ENCODE measurements at regions not wholly inside any gene's neighbourhood (a gene's known extent, or its start where the extent isn't known, plus 50 kb on each side); places are given as distances from the start of the nearest gene placed in this dataset.

- intact Hi-C loops (cut with micrococcal nuclease): no loop called here
- H3K27ac Mint-ChIP-seq: peak overlapping the region; percentile 82
Measured at GRCh38 chr12:114769634-114770033, 85.7 kb upstream of the TBX3 start.

DNA sequence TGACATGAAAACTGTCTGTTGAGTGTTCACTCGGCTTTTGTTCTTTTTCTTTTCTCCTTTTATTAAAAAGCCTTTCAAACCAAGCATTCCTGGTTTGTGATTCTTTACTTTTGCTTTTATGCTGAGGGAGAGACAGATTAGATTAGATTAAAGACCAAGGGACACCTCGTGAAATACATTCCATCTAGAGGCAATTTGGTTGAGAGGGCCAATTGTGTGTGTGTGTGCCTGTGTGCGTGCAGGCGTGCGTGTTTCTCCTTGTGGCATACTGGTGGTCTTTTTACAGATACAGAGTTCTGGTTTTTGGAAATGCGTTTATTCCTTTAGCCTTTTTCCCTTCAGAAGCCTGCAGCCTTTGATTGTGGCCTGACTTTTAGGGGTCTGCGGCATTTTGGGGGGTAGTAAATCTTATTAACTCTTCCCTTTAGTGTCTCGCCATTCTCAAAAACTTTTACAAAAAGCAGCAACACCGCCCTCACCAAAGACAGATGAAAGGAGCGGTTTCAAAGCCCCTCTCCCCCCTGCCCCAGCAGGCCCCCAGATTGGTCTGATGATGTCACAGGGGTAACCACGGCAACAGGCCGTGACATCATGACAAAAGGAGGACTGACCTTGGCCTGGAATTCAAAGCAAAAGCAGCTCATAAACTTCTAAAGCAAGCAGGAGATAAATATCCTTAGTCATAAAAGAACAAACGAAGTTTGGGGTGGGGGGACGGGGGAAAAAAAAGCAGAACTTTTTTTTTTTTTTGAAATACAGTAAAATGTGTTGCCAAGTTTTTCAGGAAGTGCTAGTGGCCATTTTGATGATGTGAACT is 84.1 kb upstream of the TBX3 start:
- Mint-ChIP-seq H3K9me3 (no peaks in the 10 kb centered on the region), H3K27me3 (peaks cover 2% of the 10 kb centered on the region), H3K4me1 (ENCODE audit: low read depth) (peaks cover 14% of the 10 kb centered on the region), H3K4me3 (no peak overlapping the region), H3K36me3 (ENCODE audit: low read depth) (no peaks in the 10 kb centered on the region), H3K27ac (peak overlapping the region; percentile 82)
- intact Hi-C loops (cut with micrococcal nuclease): no loop called here

More at GRCh38 chr12:114769634-114770033, 85.7 kb upstream of the TBX3 start:
- H3K36me3 Mint-ChIP-seq (ENCODE audit: low read depth): no peaks in the 10 kb centered on the region
- no peak overlapping the region for H3K4me3 Mint-ChIP-seq
- peaks cover 13% of the 10 kb centered on the region for H3K4me1 Mint-ChIP-seq (ENCODE audit: low read depth)
- no peaks in the 10 kb centered on the region for H3K9me3 Mint-ChIP-seq
- H3K27me3 Mint-ChIP-seq: peaks cover 5% of the 10 kb centered on the region

- Mint-ChIP-seq H3K27ac (no peak overlapping the region), H3K27me3 (peaks cover 2% of the 10 kb centered on the region), H3K4me3 (no peak overlapping the region), H3K36me3 (ENCODE audit: low read depth) (no peaks in the 10 kb centered on the region), H3K4me1 (ENCODE audit: low read depth) (peaks cover 23% of the 10 kb centered on the region), H3K9me3 (no peaks in the 10 kb centered on the region)
- intact Hi-C loops (cut with micrococcal nuclease): no loop called here
Measured at GRCh38 chr12:114767084-114767760, 83.2 kb upstream of the TBX3 start.

DNA sequence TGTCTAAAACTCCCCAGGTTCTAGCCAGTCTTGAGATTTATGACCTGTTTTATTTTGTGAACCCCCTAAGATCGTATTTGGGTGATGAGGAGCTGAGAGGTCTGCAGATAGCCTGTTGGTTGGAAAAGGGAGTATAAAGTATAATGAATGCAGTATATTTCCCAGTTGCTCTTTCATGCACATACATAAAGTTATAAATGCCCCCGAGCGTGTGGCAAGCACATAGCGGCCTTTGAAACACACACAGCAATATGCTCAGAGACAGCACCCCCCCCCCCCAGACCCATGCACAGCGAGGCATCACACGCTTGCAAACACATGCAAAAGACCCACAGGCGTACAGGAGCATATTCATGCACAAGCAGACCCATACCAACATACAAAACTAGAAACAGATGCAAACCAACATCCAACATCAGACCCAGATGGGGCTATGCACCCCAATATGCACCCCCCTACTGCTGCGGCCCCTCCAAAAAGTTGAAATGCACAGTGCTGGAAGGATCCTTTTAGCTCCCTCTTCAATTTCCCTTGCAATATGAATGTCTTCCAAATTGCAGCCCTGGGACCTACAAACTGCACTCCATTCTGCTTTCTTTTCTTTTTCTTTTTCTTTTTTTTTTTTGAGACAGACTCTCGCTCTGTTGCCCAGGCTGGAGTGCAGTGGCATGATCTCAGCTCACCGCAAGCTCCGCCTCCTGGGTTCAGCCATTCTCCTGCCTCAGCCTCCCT is 82.2 kb upstream of the TBX3 start:
- H3K27me3 Mint-ChIP-seq: peaks cover 2% of the 10 kb centered on the region
- H3K27ac Mint-ChIP-seq: no peak overlapping the region
- H3K4me1 Mint-ChIP-seq (ENCODE audit: low read depth): peaks cover 23% of the 10 kb centered on the region
- no peaks in the 10 kb centered on the region for H3K9me3 Mint-ChIP-seq
- H3K36me3 Mint-ChIP-seq (ENCODE audit: low read depth): no peaks in the 10 kb centered on the region
- no peak overlapping the region for H3K4me3 Mint-ChIP-seq
- intact Hi-C loops (cut with micrococcal nuclease): no loop called here

DNA sequence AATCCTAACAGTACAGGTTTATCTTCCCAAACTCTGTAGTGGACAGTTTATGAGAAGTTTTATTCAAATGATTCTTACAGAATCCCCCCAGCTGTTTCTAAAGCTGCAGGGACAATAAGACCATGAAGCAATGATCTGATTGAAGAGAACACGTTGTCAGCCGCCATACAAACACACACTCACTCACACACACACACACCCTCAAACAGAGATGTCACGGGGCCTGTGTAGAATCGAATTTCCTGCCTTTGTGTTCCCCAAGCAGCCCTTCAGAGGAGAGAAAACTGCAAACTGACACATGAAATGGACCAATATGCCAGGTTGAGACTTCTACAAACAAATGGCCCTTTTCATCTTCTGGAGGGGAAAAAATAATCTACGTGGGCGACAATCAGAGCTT is 80.5 kb upstream of the TBX3 start:
- peaks cover 2% of the 10 kb centered on the region for H3K27me3 Mint-ChIP-seq
- H3K27ac Mint-ChIP-seq: no peak overlapping the region
- H3K36me3 Mint-ChIP-seq (ENCODE audit: low read depth): no peaks in the 10 kb centered on the region
- H3K9me3 Mint-ChIP-seq: no peaks in the 10 kb centered on the region
- H3K4me3 Mint-ChIP-seq: no peak overlapping the region
- intact Hi-C loops (cut with micrococcal nuclease): no loop called here
- H3K4me1 Mint-ChIP-seq (ENCODE audit: low read depth): peaks cover 22% of the 10 kb centered on the region

GRCh38 chr12:114762490-114763110 is 78.6 kb upstream of the TBX3 start:
- intact Hi-C loops (cut with micrococcal nuclease): no loop called here
- Mint-ChIP-seq H3K27me3 (peaks cover 2% of the 10 kb centered on the region), H3K4me1 (ENCODE audit: low read depth) (peaks cover 10% of the 10 kb centered on the region), H3K36me3 (ENCODE audit: low read depth) (no peaks in the 10 kb centered on the region), H3K4me3 (no peak overlapping the region), H3K27ac (peak overlapping the region; percentile 60), H3K9me3 (no peaks in the 10 kb centered on the region)

DNA sequence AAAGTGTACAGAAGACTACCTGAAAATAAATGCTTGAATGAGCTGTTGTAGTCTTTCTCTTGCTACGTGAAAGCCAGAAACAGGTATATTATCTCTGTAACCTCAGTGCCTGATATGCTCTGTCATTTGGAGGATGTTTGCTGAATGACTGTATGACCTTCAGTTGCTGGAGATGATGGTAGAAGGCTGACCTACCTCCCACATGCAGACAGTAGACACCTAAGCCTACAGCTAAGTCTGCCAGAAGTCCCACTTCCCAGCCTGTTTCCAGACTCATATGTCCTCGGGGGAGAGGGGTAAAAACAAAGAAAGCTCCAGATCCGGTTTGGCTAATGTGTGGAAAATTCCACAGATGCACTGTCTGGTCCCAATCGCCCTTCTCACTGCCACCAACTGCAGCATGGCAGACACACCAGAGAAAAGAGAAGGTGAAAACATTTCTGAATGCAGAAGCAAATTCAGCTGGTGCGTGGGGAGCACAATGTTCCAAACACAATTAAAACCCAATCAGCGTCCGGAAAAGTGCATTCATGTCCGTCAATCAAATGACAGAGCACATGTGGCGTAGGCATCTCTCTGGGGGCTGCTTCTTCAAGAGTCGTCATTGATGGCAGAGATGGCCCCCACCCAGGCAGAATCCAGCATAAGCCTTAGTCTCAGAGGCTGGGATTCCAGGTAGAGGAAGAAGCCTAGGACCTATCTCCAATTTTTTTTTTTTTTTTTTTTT is 76.3 kb upstream of the TBX3 start:
- Mint-ChIP-seq H3K36me3 (ENCODE audit: low read depth) (no peaks in the 10 kb centered on the region), H3K4me3 (no peak overlapping the region), H3K27me3 (peaks cover 2% of the 10 kb centered on the region), H3K4me1 (ENCODE audit: low read depth) (peaks cover 10% of the 10 kb centered on the region), H3K27ac (no peak overlapping the region), H3K9me3 (no peaks in the 10 kb centered on the region)
- intact Hi-C loops (cut with micrococcal nuclease): no loop called here

GRCh38 chr12:114759635-114760034 is 75.7 kb upstream of the TBX3 start:
- intact Hi-C loops (cut with micrococcal nuclease): no loop called here
- no peaks in the 10 kb centered on the region for H3K9me3 Mint-ChIP-seq
- H3K27me3 Mint-ChIP-seq: peaks cover 2% of the 10 kb centered on the region
- H3K4me3 Mint-ChIP-seq: no peak overlapping the region
- H3K36me3 Mint-ChIP-seq (ENCODE audit: low read depth): no peaks in the 10 kb centered on the region
- H3K4me1 Mint-ChIP-seq (ENCODE audit: low read depth): peaks cover 10% of the 10 kb centered on the region
- no peak overlapping the region for H3K27ac Mint-ChIP-seq

DNA sequence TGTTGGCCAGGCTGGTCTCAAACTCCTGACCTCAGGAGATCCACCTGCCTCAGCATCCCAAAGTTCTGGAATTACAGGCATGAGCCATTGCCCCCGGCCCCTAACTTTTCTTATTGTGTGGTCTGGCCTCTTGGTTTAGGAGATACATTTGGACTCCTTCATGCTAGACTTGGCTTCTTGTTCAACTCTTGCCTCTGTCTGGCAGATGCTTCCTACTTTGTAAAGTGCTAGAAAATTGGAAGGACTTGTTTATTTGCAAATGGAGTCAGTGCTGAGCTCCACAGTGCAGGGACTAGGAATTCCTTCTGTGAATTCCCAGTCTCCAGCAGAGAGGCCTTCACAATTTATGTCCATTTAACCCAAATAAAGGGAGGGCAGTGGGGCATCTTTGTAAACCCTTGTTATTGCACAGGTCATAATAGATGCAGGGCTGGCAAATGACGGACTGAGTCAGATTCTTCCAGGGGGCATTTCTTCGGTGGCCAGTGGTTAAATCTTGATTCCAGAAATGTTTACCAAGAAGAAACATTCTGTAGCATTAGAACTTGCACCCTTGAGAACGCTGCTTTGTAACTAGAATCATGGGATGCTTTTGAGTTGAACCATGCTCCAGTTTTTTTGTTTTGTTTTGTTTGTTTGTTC is 73.8 kb upstream of the TBX3 start:
- Mint-ChIP-seq H3K36me3 (ENCODE audit: low read depth) (no peaks in the 10 kb centered on the region), H3K4me1 (ENCODE audit: low read depth) (peaks cover 6% of the 10 kb centered on the region), H3K27ac (no peak overlapping the region), H3K4me3 (no peak overlapping the region), H3K9me3 (no peaks in the 10 kb centered on the region), H3K27me3 (peaks cover 5% of the 10 kb centered on the region)
- intact Hi-C loops (cut with micrococcal nuclease): no loop called here

DNA sequence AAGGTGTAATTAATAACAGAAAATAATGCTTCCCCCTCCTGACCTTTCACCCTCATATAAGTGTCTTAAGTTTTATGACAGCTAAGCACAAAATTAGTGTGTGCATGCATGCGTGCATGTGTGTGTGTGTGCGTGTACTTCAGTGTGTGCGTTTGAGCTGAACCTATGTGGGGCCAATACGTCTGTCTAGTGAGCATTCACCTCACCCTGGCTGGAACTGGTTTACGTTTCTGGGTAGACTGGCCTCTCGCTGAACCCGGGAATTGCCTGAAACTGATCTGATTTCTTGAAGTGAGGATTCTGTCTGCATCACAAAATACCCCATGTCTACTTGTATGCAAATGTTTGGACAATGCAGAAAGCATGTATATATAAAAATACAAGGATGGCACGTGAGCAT is 68.2 kb upstream of the TBX3 start:
- H3K9me3 Mint-ChIP-seq: no peaks in the 10 kb centered on the region
- no peaks in the 10 kb centered on the region for H3K36me3 Mint-ChIP-seq (ENCODE audit: low read depth)
- H3K4me1 Mint-ChIP-seq (ENCODE audit: low read depth): no peaks in the 10 kb centered on the region
- H3K27me3 Mint-ChIP-seq: peaks cover 15% of the 10 kb centered on the region
- intact Hi-C loops (cut with micrococcal nuclease): no loop called here
- H3K4me3 Mint-ChIP-seq: no peak overlapping the region
- H3K27ac Mint-ChIP-seq: no peak overlapping the region

GRCh38 chr12:114751712-114752111 is 67.7 kb upstream of the TBX3 start:
- intact Hi-C loops (cut with micrococcal nuclease): no loop called here
- Mint-ChIP-seq H3K27me3 (peaks cover 15% of the 10 kb centered on the region), H3K4me1 (ENCODE audit: low read depth) (peaks cover 5% of the 10 kb centered on the region)

GRCh38 chr12:114750917-114751316 is 66.9 kb upstream of the TBX3 start:
- intact Hi-C loops (cut with micrococcal nuclease): no loop called here
- Mint-ChIP-seq H3K27ac (no peak overlapping the region), H3K4me3 (no peak overlapping the region), H3K4me1 (ENCODE audit: low read depth) (peaks cover 13% of the 10 kb centered on the region), H3K27me3 (peaks cover 15% of the 10 kb centered on the region), H3K9me3 (no peaks in the 10 kb centered on the region), H3K36me3 (ENCODE audit: low read depth) (no peaks in the 10 kb centered on the region)

More at GRCh38 chr12:114751712-114752111, 67.7 kb upstream of the TBX3 start:
- Mint-ChIP-seq H3K36me3 (ENCODE audit: low read depth) (no peaks in the 10 kb centered on the region), H3K4me3 (no peak overlapping the region), H3K27ac (no peak overlapping the region), H3K9me3 (no peaks in the 10 kb centered on the region)

- Mint-ChIP-seq H3K4me3 (no peak overlapping the region), H3K36me3 (ENCODE audit: low read depth) (no peaks in the 10 kb centered on the region), H3K27me3 (peaks cover 15% of the 10 kb centered on the region), H3K9me3 (no peaks in the 10 kb centered on the region), H3K4me1 (ENCODE audit: low read depth) (peaks cover 13% of the 10 kb centered on the region), H3K27ac (no peak overlapping the region)
- intact Hi-C loops (cut with micrococcal nuclease): no loop called here
Measured at GRCh38 chr12:114749065-114749464, 65.1 kb upstream of the TBX3 start.

Data from dendritic cell treated with granulocyte-macrophage colony-stimulating factor and Interleukin-4, amounts not matched to agents 40 ng/mL and 50 ng/mL, for 4 days (primary cell).